Ascending aorta (tissue), 2 donors: ENCODE measurements at regions not wholly inside any gene's neighbourhood (a gene's known extent, or its start where the extent isn't known, plus 50 kb on each side); places are given as distances from the start of the nearest gene placed in this dataset.

Source experiments
- DNase-seq, 2 donors: peaks; one replicate each; pipeline ENCODE4 v3.0.0-alpha.2; 2019; ENCODE audit warnings: low spot score in 2 of 2
- H3K27ac ChIP-seq, 2 donors: fragments of 200-600 bp; sonication (generic); one replicate each; pipeline ENCODE4 v1.5.1; 2016 to 2017; ENCODE audit warnings: mild to moderate bottlenecking in 1 of 2
- H3K27me3 ChIP-seq: fragments of 200-600 bp; sonication (generic); one replicate; pipeline ENCODE4 v1.5.1; 2017
- H3K36me3 ChIP-seq, 2 donors: fragments of 200-600 bp; sonication (generic); one replicate each; pipeline ENCODE4 v1.5.1; 2016
- H3K4me1 ChIP-seq, 2 donors: fragments of 200-600 bp; sonication (generic); one replicate each; pipeline ENCODE4 v1.5.1; 2016 to 2017; ENCODE audit warnings: mild to moderate bottlenecking in 1 of 2
- H3K4me3 ChIP-seq, 2 donors: fragments of 200-600 bp; sonication (generic); one replicate each; pipeline ENCODE4 v1.5.1; 2016 to 2017; ENCODE audit warnings: mild to moderate bottlenecking in 1 of 2
- H3K9me3 ChIP-seq, 2 donors: fragments of 200-600 bp; sonication (generic); one replicate each; pipeline ENCODE4 v1.5.1; 2016
- intact Hi-C: fragments of 100-400 bp; cut with DNase I; formaldehyde crosslinking; loops from one replicate; pipeline ENCODE4 v1.15.1; 2023
- TF ChIP-seq, protein P1 (sequence below), 3 experiments: fragments of 200-600 bp in 2 of 3; fragments of 450-650 bp in 1 of 3; sonication (generic) in 2 of 3; IDR thresholded peaks; one replicate each; pipeline ENCODE4 v1.5.1; 2016 to 2019; ENCODE audit warnings: antibody characterized with exemption in 3 of 3, mild to moderate bottlenecking in 1 of 3, moderate library complexity in 1 of 3

DNA sequence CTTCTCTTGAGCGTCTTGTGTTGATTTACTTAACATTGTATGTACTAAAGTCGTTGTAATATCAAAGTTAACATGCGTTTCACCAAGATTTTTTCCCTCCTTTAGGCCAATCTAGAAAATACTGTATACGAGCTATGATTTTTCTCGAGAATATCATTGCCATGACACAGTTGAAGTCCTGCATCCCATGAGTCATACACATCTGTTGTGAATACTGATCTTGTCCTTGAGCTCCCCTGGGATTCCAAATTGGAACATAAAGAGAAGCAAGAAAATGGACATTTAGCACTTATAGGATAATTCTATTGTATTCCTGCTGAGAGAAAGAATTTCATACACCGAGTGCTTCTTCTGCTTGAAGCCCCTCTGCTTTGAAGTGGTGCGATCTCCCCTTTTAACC lies 109.6 kb downstream of the SLC35B3 start:
- TF ChIP-seq, protein P1, sequence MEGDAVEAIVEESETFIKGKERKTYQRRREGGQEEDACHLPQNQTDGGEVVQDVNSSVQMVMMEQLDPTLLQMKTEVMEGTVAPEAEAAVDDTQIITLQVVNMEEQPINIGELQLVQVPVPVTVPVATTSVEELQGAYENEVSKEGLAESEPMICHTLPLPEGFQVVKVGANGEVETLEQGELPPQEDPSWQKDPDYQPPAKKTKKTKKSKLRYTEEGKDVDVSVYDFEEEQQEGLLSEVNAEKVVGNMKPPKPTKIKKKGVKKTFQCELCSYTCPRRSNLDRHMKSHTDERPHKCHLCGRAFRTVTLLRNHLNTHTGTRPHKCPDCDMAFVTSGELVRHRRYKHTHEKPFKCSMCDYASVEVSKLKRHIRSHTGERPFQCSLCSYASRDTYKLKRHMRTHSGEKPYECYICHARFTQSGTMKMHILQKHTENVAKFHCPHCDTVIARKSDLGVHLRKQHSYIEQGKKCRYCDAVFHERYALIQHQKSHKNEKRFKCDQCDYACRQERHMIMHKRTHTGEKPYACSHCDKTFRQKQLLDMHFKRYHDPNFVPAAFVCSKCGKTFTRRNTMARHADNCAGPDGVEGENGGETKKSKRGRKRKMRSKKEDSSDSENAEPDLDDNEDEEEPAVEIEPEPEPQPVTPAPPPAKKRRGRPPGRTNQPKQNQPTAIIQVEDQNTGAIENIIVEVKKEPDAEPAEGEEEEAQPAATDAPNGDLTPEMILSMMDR (IDR thresholded peaks at IDR 0.05) = no peak
- no peak overlapping the region for H3K4me3 ChIP-seq
- no peak for DNase-seq

DNA sequence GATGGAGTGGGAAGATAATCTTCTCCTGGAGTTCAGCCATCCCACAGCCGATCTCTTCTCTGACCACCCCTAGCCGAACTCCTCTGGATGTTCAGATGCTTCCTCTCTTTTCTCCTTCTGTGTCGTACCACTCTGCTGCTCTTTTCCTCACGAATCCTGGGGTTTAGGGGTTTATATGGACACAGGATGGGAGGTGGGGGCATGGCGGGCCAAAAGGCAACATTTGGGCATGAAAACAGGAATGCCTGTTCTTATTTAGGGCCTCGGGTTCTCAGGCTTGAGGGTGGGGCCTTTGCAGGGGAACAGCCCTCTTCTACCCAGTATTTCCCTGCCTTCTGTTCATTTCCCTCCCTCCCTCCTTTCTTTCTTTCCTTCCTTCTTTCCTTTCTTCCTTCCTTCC lies 112.7 kb downstream of the SLC35B3 start:
- no peak overlapping the region for H3K4me3 ChIP-seq
- intact Hi-C loops = no loop called here
- H3K4me1 ChIP-seq = no peaks in the 10 kb centered on the region
- no peak overlapping the region for H3K27ac ChIP-seq
- TF ChIP-seq, protein P1 (IDR thresholded peaks at IDR 0.05) = no peak
- no peaks in the 10 kb centered on the region for H3K27me3 ChIP-seq
- H3K9me3 ChIP-seq = no peaks in the 10 kb centered on the region
- DNase-seq = no peak
- no peaks in the 10 kb centered on the region for H3K36me3 ChIP-seq

More for the DNA sequence above, 109.6 kb downstream of the SLC35B3 start:
- Histone ChIP-seq H3K36me3 (no peaks in the 10 kb centered on the region), H3K4me1 (no peaks in the 10 kb centered on the region), H3K9me3 (no peaks in the 10 kb centered on the region), H3K27ac (no peak overlapping the region), H3K27me3 (no peaks in the 10 kb centered on the region)
- intact Hi-C loops = no loop called here

DNA sequence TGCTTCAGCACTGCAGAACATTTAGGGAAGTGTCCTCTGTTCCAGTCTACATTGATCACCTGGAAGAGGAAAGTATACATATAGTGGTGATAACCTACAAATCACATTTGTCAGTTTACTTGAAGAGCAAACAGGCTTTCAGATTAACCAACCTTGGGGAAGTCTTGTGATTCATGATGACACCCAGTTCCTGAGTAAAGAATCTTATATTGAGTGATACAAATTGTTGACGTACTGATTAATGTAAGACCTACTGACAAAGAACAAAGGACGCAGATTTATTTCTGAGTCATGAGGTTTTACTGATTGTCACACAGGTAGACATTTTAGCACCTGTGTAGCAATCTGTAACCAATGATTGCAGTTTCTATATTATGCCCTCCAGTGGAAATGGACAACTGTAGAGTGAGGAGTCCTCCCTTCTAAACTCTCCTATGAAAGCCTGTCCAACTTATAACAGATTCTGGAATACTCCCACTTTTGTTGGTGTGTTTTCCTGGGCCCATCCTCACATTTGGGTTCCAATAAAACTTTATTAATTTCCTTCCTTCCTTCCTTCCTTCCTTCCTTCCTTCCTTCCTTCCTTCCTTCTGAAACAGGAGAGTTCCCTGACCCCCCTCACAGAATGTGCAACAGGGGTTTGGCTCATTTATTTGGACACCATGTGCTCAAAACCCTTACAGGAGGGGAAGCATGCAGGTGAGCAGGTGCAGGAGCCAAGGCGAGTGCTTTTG lies 113.5 kb downstream of the SLC35B3 start:
- intact Hi-C loops = no loop called here
- H3K27ac ChIP-seq = no peak overlapping the region

DNA sequence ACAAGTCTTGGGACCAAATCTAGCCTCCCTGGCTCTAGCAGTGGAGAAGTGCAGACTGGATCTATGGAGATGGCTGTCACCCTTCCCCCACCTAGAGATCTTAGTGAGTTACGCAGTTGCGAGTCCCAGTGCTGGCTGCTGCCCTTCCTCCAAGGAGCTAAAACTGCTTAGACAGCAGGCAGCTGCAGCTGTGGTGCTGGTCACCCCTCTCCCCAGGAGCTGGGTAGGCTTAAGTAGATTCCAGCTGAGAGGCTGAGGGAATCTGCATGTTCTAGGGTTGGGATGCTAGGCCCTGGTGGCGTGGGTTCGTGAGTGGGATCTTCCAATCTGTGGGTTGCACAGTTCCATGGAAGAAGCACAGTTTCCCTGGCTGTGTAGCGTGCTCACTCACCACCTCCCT lies 120.2 kb downstream of the SLC35B3 start:
- H3K9me3 ChIP-seq = no peaks in the 10 kb centered on the region
- intact Hi-C loops = no loop called here

More for the DNA sequence above, 113.5 kb downstream of the SLC35B3 start:
- TF ChIP-seq, protein P1 (IDR thresholded peaks at IDR 0.05) = no peak
- H3K4me3 ChIP-seq = no peak overlapping the region
- no peak for DNase-seq
- no peaks in the 10 kb centered on the region for H3K27me3 ChIP-seq
- no peaks in the 10 kb centered on the region for H3K4me1 ChIP-seq
- H3K36me3 ChIP-seq = no peaks in the 10 kb centered on the region
- no peaks in the 10 kb centered on the region for H3K9me3 ChIP-seq

DNA sequence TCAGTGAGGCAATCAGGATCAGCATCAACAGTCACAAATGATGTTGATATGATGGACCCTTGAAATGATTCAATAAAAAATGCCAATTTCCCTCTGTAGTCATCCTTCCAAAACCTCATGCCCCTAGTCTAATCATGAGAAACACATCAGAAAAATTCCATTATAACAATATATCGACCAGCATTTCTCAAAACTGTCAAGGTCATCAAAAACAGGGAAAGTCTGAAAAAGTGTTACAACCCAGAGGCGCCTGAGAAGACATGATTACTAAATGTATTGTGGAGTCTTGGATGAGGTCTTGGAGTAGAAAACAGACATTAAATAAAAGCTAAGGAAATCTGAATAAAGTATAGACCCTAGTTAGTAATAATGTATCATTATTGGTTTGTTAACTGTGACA lies 133.8 kb downstream of the SLC35B3 start:
- Histone ChIP-seq H3K36me3 (no peaks in the 10 kb centered on the region), H3K4me1 (no peaks in the 10 kb centered on the region), H3K27ac (no peak overlapping the region), H3K4me3 (no peak overlapping the region), H3K9me3 (no peaks in the 10 kb centered on the region), H3K27me3 (no peaks in the 10 kb centered on the region)
- intact Hi-C loops = no loop called here
- DNase-seq = no peak
- TF ChIP-seq, protein P1 (IDR thresholded peaks at IDR 0.05) = no peak

More for the DNA sequence above, 120.2 kb downstream of the SLC35B3 start:
- no peaks in the 10 kb centered on the region for H3K4me1 ChIP-seq
- no peak overlapping the region for H3K4me3 ChIP-seq
- no peak for DNase-seq
- no peaks in the 10 kb centered on the region for H3K27me3 ChIP-seq
- no peaks in the 10 kb centered on the region for H3K36me3 ChIP-seq
- TF ChIP-seq, protein P1 (IDR thresholded peaks at IDR 0.05) = no peak
- no peak overlapping the region for H3K27ac ChIP-seq
